ENCODE measurements at regions not wholly inside any gene's neighbourhood (a gene's known extent, or its start where the extent isn't known, plus 50 kb on each side); places are given as distances from the start of the nearest gene placed in this dataset.

GRCh38 chr4:38254825-38255224 lies 294.6 kb downstream of the PTTG2 start:
- TF ChIP-seq CTCF (IDR thresholded peaks at IDR 0.05), result no peak
- TF ChIP-seq POLR2AphosphoS5 (IDR thresholded peaks at IDR 0.05), result no peak

Data from breast epithelium (tissue), 3 donors.